C4-2B (cell line): ENCODE measurements at regions not wholly inside any gene's neighbourhood (a gene's known extent, or its start where the extent isn't known, plus 50 kb on each side); places are given as distances from the start of the nearest gene placed in this dataset.

Source experiments
- H3K27ac ChIP-seq: fragments of 450-650 bp; 2 replicates; pipeline ENCODE4 v1.5.1; 2017
- ZFX ChIP-seq: fragments of 450-650 bp; IDR thresholded peaks from 2 replicates; pipeline ENCODE4 v1.6.1; 2017
- TF ChIP-seq, protein P1 (sequence below): fragments of 450-650 bp; conservative IDR thresholded peaks from 2 replicates; pipeline ENCODE4 v1.5.1; 2017; ENCODE audit warnings: mild to moderate bottlenecking

GRCh38 chr2:75325594-75325993, 126.3 kb upstream of the TACR1 start:
- no peak for TF ChIP-seq ZFX
- TF ChIP-seq, protein P1, sequence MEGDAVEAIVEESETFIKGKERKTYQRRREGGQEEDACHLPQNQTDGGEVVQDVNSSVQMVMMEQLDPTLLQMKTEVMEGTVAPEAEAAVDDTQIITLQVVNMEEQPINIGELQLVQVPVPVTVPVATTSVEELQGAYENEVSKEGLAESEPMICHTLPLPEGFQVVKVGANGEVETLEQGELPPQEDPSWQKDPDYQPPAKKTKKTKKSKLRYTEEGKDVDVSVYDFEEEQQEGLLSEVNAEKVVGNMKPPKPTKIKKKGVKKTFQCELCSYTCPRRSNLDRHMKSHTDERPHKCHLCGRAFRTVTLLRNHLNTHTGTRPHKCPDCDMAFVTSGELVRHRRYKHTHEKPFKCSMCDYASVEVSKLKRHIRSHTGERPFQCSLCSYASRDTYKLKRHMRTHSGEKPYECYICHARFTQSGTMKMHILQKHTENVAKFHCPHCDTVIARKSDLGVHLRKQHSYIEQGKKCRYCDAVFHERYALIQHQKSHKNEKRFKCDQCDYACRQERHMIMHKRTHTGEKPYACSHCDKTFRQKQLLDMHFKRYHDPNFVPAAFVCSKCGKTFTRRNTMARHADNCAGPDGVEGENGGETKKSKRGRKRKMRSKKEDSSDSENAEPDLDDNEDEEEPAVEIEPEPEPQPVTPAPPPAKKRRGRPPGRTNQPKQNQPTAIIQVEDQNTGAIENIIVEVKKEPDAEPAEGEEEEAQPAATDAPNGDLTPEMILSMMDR, result no peak

DNA sequence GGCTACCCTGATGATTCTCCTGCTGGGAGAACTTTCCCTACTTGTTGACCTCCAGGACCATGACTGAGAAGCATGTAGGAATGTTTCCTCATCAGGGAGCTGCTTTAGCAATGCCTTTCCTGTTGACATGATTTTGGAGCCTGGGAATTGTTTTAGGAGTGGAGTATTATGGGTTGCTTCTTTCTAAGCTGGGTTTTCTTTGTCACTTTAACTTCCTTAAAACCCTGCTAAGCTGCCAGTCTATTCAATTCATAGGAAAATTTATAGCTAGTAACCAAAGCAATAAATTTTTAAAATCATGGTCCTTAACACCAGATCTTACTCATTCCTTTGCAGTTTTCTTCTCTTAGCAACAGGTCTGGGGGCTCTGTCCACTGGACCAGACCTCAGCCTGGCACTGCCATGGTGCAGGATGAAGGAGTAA, 125.6 kb upstream of the TACR1 start:
- no peak for TF ChIP-seq ZFX
- TF ChIP-seq, protein P1, result no peak

More at GRCh38 chr2:75325594-75325993, 126.3 kb upstream of the TACR1 start:
- H3K27ac ChIP-seq, result no peak overlapping the region

GRCh38 chr2:75324141-75324540, 124.8 kb upstream of the TACR1 start:
- no peak overlapping the region for H3K27ac ChIP-seq
- TF ChIP-seq, protein P1, result no peak
- no peak for TF ChIP-seq ZFX

More for the DNA sequence above, 125.6 kb upstream of the TACR1 start:
- H3K27ac ChIP-seq, result no peak overlapping the region

DNA sequence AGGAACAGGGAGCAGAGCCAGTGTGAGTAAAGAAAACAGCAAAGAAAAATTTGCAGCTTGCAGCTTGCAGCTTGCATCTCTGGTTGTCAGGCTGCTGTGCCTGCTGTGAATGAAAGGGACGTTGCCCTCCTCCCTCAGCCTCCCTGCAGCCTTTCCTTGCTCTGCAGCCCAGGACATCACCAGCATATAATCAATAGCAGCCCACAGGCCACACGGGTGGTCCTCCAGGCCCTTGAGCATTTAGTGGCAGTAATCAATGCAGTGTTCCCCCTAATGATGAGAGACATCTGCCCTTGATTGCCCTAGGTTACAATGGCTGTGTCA, 122.2 kb upstream of the TACR1 start:
- no peak for TF ChIP-seq ZFX
- TF ChIP-seq, protein P1, result no peak
- peak overlapping the region; percentile 26; the same call in 1 of the 2 replicates for H3K27ac ChIP-seq

DNA sequence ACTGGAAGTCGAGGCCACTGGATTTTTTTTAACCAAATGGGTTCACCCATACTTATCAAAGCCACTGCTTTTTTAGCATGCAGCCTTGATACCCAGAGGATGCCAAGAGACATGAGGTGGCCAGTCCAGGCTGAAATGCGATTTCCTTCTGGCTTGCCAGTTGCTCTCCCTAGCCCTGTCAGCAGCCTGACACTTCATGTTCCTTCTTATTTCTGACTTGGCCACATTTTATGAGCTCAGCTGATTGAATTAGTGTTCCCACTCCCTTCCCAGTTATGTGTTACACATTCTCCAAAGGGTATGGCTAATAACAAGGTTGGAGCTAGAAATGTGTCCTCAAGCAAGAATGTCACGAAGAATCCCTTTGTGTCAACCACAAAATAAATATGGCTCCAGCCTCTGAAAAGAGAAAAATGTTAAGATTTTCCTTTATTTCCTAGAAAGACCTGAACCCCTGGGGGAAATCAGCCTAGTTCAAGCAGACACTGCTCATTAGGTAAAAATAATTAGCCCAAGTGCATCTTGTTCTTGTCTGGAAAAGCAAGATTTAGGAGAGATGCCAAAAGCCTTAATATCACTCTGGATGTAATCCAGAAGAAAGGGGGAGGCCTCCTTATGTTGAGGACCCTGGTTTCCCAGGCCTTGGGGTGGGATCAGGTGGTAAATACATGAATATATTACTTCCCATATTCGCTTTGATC, 121.7 kb upstream of the TACR1 start:
- H3K27ac ChIP-seq, result peak overlapping the region; percentile 26; the same call in 1 of the 2 replicates
- no peak for TF ChIP-seq ZFX
- TF ChIP-seq, protein P1, result no peak

DNA sequence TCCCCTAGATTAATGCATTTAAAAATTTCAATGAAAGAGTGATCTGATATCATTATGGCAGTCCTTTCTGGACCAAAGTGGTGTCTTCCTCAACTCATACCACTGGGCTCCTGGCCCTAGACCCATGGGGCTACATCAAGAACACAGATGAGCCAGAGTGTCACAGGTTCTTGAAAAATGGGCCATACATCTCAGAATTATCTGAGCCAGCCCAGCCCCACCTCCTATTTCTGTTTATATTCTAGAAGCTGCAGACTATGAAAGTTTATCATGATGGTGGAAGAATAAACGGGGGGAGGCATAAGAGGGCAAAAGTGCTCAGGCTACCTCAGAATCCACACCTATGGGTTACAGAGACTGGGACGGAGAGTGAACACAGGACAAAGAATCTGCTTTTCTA, 120.6 kb upstream of the TACR1 start:
- no peak for TF ChIP-seq ZFX
- TF ChIP-seq, protein P1, result no peak
- no peak overlapping the region for H3K27ac ChIP-seq

- H3K27ac ChIP-seq, result no peak overlapping the region
- TF ChIP-seq, protein P1, result no peak
- TF ChIP-seq ZFX, result no peak
These were observed 118.5 kb upstream of the TACR1 start for GRCh38 chr2:75317802-75318201.
